NCI-H82 (cell line): ENCODE measurements at regions not wholly inside any gene's neighbourhood (a gene's known extent, or its start where the extent isn't known, plus 50 kb on each side); places are given as distances from the start of the nearest gene placed in this dataset.

ENCODE experiments used
- DNase-seq: peaks from one replicate; lab custom pipeline; 2025; lab: John Stamatoyannopoulos, UW

DNA sequence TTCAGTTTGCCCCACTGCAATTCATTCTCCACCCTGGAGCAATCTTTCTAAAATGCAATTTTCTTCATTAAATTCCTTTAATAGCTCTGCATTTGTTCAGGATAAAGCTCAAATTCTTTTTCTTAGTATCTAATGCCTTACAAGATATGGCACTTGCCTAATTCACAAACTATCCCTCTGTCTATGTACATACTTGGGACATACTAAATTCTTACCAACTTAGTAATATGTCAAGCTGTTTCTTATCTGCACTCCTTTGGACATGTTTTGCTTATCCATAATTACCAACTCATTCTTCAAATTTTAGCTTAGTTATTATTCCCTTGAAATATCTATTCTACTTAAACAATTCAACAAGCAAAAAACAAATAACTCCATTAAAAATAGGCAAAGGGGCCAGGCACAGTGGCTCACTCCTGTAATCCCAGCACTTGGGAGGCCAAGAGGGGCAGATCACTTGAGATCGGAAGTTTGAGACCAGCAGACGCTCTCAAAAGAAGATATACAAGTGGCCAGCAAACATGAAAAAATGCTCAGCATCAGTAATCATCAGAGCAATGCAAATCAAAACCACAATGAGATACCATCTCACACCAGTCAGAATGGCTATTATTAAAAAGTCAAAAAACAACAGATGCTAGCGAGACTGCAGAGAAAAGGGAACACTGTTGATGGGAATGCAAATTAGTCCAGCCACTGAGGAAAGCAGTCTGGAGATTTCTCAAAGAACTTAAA, 96.9 kb downstream of the FAM76B start:
- DNase-seq: no peak

DNA sequence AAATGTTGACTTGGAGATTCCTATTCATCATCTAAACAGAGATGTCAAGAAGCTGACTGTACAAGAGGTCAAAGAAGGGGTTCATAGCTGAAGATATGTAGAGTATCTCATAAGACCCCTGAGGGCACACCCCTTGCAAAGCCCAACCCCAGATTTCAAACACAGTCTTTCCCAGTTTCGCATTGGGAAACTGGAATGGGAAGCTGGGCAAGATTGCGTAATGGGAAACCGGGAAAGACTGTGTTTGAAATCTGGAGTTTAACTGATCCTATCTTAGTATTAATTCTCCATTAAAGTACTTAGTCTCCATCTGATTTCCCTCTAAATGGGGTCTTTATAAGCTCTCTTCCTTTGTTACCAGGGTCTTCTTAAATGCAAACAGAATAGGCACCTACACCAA, 99.5 kb downstream of the FAM76B start:
- DNase-seq: no peak

DNA sequence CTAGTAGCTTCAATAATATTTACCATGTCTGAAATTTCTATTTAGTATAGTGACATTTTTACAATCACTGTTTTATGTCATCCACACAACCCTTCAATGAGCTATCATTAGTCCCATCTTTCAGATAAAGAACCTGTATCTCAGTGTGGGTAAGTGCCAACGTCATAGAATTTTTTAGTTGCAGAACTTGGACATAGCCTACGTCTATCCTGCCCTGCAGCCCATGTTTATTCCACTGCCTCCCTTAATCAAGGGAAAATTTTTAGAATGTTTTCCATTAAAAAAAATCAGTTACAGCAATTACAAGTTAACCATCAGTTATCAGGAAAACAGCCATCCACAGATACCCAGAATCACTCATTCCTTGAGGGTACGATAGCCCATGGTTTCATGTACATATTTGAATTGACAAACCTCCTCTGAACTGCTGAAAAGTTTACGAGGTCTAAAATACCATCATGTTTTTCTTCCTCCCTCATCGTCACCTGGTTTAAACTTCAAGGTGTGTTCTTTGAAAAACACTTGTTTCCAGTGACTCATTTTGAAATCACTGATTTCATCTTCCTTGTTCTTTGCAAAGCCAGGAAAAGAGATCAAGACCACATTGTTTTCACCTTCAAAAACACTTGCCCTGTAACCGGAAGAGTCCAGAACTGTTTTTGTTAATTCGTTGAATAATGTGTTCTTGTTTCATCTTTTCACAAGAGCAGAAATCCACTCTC, 100.9 kb downstream of the FAM76B start:
- DNase-seq: no peak

DNA sequence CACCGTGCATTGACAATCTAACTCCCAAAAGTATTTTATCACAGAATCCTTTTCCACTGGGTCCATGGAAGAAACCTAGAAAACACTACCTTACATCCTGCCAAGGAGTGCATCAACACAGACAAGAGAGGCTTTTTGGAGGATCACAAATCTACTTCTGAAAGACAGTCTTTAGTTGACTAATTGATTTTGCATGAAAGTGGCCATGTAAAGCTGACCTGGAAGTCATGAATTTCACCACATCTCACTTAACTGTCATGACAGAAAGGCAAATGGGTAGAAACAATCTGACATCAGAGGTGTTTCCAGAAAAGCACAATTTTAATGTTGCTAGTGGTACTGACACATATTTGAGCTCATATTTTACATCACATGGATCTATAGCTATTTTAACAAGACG, 101.6 kb downstream of the FAM76B start:
- DNase-seq: no peak

DNA sequence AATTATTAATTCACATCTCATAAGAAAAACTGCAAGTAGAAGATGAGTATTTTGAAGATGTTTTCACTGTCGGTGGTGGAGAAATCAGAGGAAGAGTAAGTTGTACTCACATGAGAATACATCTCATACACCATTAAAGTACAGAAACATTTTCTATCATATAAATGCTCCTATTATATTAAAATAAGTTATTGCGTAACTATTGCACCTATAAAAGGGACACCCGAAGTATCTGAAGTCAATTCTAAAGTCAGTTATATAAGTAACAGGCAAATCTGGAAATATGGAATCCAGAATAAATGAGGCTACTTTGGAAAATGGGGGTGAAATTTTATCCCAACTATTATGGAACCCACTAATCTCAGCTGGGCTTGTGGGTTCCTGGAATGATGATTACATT, 103.3 kb downstream of the FAM76B start:
- DNase-seq: no peak

DNA sequence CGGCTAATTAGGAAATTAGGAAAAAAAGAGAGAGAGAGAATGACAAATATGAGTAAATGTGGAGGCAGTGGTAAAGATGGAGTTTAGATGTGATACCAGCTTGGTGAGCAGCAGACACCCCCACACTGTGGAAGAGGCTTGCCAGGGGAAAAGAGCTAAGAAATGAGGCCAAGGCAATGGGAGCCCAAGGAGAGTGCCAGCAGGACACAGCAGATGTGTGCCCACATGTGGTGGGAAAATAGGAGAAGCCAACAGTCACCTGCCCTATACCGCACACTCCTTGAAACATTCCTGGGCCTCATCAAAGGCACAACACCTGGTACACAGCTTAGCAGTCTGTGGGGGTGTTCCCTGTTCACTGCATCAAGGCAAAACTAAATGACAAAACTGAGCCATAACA, 104.9 kb downstream of the FAM76B start:
- no peak for DNase-seq

DNA sequence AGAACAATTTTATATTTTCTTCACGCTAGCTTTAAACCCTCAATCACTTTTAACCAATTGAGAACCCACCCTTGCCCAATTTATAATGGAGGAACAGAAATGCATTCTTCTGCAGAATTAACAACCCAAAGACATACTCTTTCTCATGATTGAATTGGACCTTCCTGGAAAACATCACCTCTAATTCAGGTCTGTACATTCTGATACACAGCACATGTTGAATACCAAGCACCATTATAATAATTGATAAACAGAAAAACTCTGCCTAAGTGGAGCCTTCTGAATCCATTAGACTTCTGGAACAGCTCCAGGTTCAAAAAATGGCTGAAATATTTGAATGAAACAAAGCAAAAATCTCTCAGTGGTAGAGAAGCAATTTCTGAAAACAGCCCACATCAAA, 105.4 kb downstream of the FAM76B start:
- DNase-seq: no peak

DNA sequence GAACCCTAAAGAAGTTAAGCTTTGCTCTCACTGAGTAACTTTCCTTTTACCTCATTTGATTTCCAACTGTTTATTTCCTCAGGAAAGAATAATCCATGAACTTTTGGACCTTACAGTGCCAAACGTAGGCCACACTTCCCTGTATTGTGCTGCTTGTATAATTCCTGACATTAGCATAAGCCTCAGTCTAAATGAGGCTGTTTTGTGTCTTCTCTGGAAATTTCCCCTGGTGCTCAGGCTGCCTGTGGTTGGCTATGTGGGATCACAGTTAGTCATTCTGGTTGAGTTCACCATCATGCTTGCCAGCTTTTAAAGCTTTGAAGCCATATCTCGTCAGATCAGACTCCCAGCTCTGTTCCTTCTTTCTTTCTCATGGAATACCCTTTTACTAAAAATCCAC, 107.0 kb downstream of the FAM76B start:
- no peak for DNase-seq

DNA sequence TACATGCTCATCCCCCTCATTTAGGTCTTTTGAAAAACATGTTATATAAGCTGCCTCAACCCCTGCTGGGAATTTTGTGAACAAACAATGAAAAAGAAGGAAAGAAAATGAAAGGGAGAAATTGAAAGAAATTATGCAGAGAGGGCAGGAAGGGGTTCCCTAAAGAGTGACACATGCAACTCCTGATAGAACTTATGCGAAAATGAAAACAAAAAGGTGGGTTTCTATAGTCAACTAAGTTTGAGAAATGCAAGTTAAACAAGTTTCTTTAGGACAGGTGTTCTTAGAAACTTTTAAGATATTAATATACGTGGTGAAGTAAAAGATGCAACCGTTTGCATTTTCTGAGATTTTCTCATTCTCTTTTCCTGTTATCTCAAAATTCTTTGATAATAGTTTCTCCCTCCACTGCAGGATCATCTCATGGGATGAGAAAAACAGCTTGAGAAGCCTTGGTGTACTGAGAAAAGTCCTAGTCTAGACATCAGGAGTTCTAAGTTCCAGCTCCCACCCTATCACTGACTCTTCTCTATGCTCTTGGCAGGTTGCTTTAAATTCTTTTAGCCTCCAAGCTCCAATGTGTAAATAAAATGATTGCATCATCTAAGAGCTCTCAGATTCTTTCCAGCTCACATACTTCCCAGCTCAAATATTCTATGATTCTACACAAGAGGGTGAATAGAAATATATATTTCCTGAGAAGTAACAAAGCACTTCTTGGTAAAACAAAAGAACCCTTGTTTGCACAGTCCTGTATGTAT, 109.2 kb downstream of the FAM76B start:
- DNase-seq: no peak

DNA sequence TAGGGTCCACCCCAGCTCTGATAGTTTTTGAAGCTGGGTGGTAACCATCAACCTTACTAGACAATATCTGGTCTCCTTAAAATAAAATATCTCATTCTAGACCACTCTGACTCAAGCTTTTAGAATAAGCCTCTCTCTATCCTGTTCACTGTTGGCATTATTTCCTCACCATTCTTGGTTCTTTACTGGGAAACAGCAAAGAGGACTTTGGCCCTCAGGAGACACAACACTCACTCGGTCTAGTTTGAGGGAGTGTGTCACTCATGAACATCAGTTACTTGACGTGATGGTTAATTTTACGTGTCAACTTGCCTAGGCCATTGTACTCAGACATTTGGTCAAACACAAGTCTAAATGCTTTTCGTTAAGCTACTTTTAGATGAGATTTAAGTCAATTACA, 110.6 kb downstream of the FAM76B start:
- peak; percentile 12 for DNase-seq

DNA sequence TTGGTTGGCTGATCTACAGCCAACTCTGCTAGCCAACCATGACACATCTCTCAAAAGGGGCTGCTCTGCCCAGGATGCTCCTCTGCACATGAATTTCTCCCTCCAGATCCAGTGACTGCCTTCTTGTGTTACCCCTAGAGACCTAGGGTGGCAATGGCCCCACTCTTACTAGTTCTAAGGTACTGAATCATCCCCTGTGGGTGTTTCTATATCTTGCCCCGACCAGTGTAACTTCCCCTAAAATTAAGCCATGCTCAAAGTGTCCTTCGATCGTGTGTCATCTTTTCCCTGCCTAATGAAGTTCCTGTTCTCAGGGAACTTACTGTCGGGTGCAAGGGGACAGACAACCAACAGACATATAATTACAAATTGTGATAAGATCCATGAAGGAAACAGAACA, 113.3 kb downstream of the FAM76B start:
- DNase-seq: no peak

DNA sequence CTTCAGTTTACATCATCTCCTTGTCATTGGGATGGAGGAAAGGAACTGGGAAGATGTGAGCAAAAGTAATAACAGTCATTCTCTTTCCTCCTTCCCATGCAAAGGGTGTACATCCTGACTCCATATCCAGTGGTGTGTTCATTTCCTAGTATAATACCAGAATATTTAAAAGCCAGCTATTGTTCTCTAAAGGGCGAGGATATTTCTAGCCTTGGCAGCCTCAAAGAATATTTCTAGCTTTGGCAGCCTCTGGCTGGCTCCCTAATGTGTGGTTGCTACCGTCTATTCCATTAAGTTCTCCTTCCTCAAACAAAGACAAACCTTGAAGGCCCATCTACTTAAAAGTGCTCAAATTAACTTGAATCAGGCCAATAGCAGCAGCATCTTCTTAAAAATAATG, 114.0 kb downstream of the FAM76B start:
- DNase-seq: no peak

DNA sequence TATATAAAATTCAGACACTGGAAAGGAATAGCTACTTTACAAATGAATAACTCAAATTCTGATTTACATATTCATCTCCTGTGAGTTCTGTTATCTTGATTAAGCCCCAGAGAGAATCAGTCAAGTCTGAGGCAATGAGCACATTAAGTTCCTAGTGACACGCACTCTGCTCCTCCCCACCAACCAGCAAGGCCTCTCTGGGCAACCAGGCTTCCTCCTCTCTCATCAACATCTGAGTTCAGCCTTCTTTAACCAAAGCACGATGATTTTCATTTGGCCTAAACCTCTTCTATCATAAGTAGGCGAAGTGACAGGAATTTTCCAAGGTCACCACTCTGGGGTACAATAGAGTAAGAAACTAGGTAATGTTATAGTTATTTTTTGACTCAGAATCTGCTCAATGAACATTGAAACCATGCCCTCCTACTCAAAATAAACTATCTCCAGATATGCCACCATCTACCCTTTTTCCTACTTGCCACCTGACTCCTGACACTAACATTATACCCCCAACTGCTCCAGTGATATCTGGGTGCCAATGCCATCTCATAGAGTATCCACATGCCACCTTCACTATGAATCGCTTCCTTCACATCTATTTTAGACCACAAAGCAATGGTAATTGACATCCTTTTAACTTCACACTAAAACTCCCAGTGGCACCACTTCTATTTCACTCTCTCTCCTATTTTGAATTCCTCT, 114.8 kb downstream of the FAM76B start:
- DNase-seq: no peak

DNA sequence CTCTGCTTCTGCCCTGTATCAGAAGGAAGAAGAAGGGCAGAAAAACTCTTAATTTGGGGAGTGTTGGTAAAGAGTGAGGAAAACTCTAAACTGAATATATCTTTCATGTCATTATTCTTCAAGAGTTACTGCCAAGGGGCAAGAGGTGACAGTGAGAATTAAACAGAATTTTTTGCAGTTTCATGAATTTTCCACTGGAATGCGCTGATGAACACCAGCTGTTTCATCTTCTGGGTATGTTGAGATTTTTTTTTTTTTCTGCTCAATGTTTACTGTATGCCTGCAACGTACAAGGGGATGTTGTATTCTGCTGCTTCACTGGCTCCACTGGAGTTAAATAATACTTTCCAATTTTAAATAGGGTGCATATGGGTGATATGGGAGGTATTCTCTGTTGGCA, 117.8 kb downstream of the FAM76B start:
- no peak for DNase-seq

DNA sequence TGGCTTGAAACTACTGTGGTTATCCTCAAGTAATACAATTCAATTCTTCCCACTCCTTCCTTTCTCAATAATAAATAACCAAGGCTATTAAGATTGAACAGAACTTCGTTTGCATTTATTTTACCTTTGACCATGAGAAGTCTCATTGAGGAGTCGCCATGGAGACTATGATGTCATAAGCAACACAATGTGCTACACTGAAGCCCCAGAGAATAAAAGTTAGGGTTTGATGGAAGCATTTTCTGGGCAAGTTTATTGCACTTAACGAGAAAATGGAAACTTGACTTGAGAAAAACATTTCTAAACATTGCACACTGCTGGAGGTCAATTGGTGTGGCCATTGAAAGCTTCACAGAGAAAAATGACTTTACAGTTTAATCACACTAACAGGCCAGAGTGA, 121.5 kb downstream of the FAM76B start:
- DNase-seq: no peak

DNA sequence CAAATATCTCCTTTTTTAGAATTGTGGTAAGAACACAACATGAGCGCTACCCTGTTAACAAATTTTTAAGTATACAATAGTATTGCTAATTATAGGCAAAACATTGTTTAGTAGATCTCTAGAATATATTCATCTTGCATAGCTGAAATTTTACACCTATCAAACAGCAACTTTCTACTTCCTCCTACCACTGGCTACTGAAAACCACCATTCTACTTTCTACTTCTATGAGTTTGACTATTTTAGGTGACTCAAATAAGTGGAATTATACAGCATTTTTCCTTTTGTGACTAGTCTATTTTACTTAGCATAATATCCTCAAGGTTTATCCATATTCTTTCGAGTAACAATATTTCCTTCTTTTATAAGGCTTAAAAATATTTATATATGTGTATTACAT, 128.4 kb downstream of the FAM76B start:
- no peak for DNase-seq

DNA sequence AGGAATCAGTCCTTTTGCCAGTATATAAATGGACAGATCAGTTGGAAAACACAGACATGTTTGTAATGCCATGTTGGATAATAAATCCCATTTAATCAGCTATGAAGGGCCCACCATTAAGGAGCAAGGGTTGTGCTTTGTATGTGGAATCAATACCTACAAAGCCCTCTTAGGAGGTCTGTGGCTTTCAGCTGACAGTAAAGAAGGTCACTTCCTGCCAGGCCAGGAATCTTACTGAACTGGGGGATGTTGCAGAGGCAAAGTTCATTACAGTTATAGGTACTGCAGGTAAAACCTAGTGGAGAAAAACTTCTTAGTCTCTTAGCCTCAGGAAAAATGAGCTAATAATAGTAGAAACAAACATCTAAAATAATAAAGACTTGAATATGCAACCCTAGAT, 129.5 kb downstream of the FAM76B start:
- peak; percentile 26 for DNase-seq

DNA sequence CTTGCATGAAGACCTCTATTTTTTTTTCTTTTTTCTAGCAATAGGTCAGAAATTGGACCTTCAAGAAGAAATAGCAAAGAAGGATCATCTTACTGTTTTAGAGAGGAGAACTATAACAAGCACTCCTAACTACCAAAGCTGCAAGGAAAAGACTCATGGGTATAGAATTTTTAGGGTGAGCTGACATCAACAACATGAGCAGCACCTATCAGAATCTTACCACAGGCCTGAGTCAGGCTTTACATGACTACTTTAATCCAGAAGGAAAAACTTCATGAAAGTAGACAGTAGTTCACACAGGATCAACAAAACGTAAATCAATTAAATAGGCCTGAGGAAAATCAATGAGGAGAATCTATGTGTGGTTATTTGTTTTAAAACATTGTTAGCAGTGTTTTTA, 130.5 kb downstream of the FAM76B start:
- DNase-seq: no peak

DNA sequence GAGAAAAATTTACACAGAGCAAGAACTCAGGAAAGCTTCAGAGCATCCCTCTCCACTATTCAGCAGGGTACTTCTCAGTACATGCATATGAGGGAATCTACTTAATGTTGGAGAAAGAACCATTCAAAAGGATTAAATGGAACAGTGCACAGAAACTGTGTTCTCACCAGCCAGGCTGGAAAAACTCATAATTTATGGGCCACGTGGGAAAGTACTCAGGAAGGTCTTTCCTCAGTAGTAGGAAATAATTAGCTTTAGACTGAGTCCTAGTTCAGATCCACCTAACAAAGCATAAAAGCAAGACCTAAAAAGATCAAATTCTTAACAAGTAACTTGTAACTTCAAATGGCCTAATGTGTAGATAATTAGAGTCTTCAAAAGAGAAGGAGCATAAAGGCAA, 134.0 kb downstream of the FAM76B start:
- no peak for DNase-seq

DNA sequence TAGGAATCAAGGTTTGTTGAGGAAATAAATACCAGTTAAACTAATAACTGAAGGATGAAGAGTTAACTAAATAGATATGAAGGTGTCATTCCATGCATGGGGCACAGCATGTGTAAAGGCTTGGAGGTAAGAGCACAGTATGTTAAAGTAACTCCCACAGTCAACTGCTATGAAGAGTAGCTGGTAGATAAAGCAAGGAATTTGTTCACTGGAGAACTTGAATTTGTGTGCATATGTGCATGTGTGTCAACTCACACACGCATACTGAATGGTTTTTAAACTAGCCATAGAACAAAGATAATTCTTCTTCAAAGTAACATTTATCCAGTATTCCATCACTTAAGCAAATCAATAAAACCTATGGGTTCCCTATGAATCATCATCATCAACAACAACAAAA, 135.9 kb downstream of the FAM76B start:
- DNase-seq: no peak

DNA sequence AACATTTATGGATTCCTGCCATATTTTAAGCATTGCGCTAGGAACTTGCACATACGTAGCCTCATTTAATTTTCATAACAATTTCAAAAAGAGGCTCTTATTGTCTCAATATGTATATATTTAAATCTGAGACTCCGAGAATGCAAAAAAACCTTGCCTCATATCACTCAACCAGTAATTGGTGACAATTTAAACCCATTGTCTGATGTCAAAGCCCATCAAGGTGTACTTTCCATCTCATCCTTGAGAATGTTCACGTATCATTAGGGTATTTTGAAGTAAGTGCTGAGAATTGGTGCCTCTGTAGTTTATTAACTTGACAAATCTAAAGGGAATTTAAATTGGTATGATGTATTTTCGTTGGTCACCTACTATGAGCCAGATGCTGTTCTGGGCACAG, 136.5 kb downstream of the FAM76B start:
- no peak for DNase-seq

DNA sequence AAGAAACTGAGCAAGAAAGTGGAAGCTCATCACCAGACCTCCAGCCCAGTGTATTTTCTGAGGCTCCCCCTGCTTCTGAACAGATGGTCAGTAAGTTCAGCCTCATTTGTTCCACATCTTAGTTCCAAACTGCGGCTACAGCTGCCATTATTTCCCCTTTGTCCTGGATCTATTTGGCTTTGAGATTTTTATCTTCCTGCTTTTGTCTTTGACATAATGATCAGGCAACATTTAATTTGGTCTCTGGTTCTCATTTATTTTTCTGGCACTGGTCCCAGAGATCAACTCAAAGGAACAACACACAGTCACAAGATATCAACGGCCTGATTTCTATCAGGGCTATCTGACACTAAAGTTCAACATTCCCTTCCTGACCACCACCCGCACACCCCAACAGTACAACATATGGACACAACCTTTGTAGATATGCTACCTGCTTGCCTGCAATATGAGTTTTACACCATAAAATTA, 137.5 kb downstream of the FAM76B start:
- DNase-seq: peak; percentile 8
